Mucosa of descending colon (tissue), 3 donors: ENCODE measurements at regions not wholly inside any gene's neighbourhood (a gene's known extent, or its start where the extent isn't known, plus 50 kb on each side); places are given as distances from the start of the nearest gene placed in this dataset.
A peak's percentile ranks its signal among the peaks of the same experiment; 100 is the strongest.
"Not testable (repeated sequence)": the region's sequence is repeated elsewhere in the genome, so short reads cannot be mapped to it uniquely, and the experiment has no call there.

Experiments
- ATAC-seq: fragments of 200-7000 bp; cut with Tn5 transposase; one replicate; pipeline ENCODE4 v1.9.1; 2020; ENCODE audit warnings: mild to moderate bottlenecking, moderate library complexity
- DNase-seq, 3 donors: peaks; one replicate each; pipeline ENCODE4 v3.0.0-alpha.2; 2020
- H3K36me3 ChIP-seq: fragments of 200-600 bp; one replicate; pipeline ENCODE4 v1.8.0; 2021; ENCODE audit warnings: low read depth, mild to moderate bottlenecking
- H3K4me1 ChIP-seq: fragments of 200-600 bp; one replicate; pipeline ENCODE4 v1.8.0; 2021; ENCODE audit warnings: low read depth, mild to moderate bottlenecking
- H3K4me3 ChIP-seq: fragments of 200-600 bp; one replicate; pipeline ENCODE4 v1.8.0; 2021; ENCODE audit warnings: mild to moderate bottlenecking
- H3K9me3 ChIP-seq: fragments of 200-600 bp; one replicate; pipeline ENCODE4 v1.8.0; 2021; ENCODE audit warnings: mild to moderate bottlenecking
- intact Hi-C, 2 donors: fragments of 100-400 bp; cut with DNase I in 1 of 2; cut with micrococcal nuclease in 1 of 2; formaldehyde crosslinking; loops; one replicate each; pipeline versions ENCODE4 v1.11.0 to v1.11.1; 2022; cut with DNase I, micrococcal nuclease
- TF ChIP-seq, protein P1 (sequence below): fragments of 200-600 bp; IDR thresholded peaks from one replicate; pipeline ENCODE4 v1.8.0; 2022; ENCODE audit warnings: antibody characterized with exemption, mild to moderate bottlenecking
- donor health status: DM: no; HTN: no; CAD: no; lungs with moderate emphysema.
- donor health status: DM: no; HTN: no; CAD: no.
- donor health status: DM: no; HTN: yes; CAD: no.

DNA sequence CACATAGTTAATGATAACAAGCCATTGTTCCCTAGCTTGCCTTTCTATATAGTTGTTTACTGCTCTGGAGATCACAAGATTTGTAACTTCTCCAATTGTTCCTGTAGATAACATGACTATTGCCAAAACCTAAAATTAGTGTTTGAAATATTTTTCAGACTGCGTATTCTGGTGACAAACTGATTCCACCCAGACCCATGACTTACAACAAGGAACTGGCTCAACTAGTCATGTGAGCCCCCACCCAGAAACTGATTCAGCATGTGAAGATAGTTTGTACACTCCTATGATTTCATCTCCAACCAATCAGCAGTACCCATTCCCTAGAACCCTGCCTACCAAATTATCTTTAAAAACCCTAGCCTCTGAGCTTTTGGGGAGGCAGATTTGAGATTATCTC, 131.4 kb upstream of the BCL9 start:
- Histone ChIP-seq H3K4me3 (no peak overlapping the region), H3K36me3 (no peaks in the 10 kb centered on the region), H3K9me3 (peaks cover 6% of the 10 kb centered on the region), H3K4me1 (no peaks in the 10 kb centered on the region)
- TF ChIP-seq, protein P1, sequence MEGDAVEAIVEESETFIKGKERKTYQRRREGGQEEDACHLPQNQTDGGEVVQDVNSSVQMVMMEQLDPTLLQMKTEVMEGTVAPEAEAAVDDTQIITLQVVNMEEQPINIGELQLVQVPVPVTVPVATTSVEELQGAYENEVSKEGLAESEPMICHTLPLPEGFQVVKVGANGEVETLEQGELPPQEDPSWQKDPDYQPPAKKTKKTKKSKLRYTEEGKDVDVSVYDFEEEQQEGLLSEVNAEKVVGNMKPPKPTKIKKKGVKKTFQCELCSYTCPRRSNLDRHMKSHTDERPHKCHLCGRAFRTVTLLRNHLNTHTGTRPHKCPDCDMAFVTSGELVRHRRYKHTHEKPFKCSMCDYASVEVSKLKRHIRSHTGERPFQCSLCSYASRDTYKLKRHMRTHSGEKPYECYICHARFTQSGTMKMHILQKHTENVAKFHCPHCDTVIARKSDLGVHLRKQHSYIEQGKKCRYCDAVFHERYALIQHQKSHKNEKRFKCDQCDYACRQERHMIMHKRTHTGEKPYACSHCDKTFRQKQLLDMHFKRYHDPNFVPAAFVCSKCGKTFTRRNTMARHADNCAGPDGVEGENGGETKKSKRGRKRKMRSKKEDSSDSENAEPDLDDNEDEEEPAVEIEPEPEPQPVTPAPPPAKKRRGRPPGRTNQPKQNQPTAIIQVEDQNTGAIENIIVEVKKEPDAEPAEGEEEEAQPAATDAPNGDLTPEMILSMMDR: no peak
- intact Hi-C loops: no loop called here
- DNase-seq (no peak), ATAC-seq (no peak)

DNA sequence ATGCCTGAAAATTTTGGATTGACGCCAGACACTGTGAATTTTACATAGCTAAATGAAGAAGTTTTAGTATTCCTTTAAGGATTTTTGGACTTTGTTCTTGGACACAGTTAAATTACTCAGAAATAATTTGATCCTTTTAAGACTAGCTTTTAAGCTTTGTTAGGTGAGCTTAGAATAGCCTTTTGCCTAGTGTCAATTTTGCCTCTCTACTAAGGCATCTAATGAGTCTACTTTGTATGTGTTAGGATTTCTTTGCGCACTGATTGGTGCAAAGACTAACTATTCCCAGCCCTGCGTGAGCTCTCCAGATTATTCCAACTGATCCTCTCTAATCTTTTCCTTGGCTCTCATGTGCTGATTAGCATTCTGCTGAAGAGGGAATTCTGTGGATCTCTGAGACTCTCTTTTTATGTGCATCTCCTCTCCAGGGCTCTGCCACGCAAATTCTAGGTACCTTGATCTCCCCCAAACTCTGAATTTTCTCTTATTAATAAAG, 128.1 kb upstream of the BCL9 start:
- ATAC-seq (no peak), DNase-seq (no peak)
- intact Hi-C loops: no loop called here
- Histone ChIP-seq H3K4me1 (no peaks in the 10 kb centered on the region), H3K36me3 (no peaks in the 10 kb centered on the region), H3K9me3 (peaks cover 6% of the 10 kb centered on the region), H3K4me3 (no peak overlapping the region)
- TF ChIP-seq, protein P1: no peak

DNA sequence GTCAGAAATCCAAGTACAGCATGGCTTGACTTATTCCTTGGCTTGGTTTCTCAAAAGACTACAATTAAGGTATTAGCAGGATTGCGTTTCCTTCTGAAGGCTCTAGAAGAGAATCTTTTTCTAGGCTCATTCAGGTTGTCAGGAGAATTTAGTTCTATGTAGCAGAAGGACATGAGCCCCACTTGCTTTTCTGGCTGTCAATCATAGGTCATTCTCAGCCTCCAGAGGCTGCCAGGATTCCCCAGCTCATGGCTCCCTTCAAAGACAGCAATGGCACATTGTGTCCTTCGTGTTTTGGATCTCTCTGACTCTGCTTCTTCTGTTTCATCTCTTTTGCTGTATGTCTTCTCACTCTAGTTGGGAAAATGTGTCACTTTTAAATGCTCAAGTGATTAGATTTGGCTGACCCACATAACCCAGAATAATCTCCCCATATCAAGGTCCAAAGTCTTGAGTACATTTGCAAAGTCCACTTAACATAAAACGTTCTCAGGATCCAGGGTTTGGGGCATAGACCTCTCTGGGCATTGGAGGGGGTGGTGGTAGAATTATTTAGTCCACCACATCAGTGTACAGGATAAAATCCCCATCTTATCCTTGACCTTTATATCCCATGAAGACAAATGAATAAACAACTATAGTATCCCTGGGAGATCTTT, 126.7 kb upstream of the BCL9 start:
- no peak for DNase-seq
- no peaks in the 10 kb centered on the region for H3K36me3 ChIP-seq
- no peak overlapping the region for H3K4me3 ChIP-seq
- no peaks in the 10 kb centered on the region for H3K4me1 ChIP-seq
- H3K9me3 ChIP-seq: peaks cover 6% of the 10 kb centered on the region
- intact Hi-C loops: no loop called here
- ATAC-seq: no peak
- TF ChIP-seq, protein P1: no peak

DNA sequence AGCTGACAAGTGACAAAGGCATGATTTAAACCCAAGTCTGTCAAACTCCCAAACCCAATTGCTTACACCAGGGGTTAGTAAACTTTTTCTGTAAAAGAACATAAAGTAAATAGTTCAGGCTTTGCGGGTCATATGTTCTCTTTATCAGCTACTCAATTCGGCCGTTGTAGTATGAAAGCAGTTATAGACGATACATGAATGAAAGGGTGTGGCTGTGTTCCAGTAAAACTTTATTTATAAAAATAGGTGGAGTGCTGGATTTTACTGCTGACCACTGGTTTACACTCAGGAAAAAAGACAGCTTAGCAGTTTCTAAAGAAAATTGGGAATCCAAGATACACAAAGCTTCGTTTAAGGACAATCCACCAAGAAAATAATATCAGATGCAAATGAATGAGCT, 124.3 kb upstream of the BCL9 start:
- H3K4me3 ChIP-seq: no peak overlapping the region
- H3K9me3 ChIP-seq: no peaks in the 10 kb centered on the region
- ATAC-seq (peak; percentile 76), DNase-seq (no peak)
- no peaks in the 10 kb centered on the region for H3K36me3 ChIP-seq
- no peaks in the 10 kb centered on the region for H3K4me1 ChIP-seq
- intact Hi-C loops: no loop called here
- TF ChIP-seq, protein P1: no peak

DNA sequence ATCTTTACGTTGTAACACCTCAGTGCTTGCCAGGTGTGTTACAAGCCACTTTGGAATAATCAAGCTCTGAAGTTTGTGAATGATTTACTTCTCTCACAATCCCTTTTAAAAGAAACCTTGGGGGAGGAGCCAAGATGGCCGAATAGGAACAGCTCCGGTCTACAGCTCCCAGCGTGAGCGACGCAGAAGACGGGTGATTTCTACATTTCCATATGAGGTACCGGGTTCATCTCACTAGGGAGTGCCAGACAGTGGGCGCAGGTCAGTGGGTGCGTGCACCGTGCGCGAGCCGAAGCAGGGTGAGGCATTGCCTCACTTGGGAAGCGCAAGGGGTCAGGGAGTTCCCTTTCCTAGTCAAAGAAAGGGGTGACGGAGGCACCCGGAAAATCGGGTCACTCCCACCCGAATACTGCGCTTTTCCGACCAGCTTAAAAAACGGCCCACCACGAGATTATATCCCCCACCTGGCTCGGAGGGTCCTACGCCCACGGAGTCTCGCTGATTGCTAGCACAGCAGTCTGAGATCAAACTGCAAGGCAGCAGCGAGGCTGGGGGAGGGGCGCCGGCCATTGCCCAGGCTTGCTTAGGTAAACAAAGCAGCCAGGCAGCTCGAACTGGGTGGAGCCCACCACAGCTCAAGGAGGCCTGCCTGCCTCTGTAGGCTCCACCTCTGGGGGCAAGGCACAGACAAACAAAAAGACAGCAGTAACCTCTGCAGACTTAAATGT, 118.0 kb upstream of the BCL9 start:
- H3K4me1 ChIP-seq, H3K4me3 ChIP-seq, H3K36me3 ChIP-seq, H3K9me3 ChIP-seq, intact Hi-C loops: not testable (repeated sequence)
- DNase-seq: peak in 2 of 3 donors; percentile 35 to 69
- peak; percentile 92 for ATAC-seq

DNA sequence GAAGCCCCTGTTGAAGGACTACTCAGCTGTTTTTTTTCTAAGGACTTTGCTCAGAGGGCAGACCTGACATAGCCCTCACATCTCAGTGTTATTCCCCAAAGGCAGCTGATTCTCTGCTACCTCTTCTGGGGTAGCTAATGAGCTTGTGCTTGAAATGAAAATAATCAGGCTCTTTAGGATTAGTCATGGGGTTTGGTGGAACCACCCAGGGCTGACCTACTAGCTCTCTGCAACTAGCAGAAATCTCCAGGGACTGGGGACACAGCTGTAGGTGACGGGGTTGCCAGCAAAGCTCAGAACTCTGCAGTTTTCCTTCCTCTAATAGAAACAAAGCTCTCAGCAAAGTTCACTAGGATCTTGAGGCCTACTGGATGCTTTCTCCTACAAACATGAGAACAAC, 106.4 kb upstream of the BCL9 start:
- Histone ChIP-seq H3K36me3 (no peaks in the 10 kb centered on the region), H3K9me3 (peaks cover 7% of the 10 kb centered on the region), H3K4me3 (no peak overlapping the region), H3K4me1 (no peaks in the 10 kb centered on the region)
- intact Hi-C loops: no loop called here
- TF ChIP-seq, protein P1: no peak
- DNase-seq (no peak), ATAC-seq (no peak)
